ENCODE measurements at regions not wholly inside any gene's neighbourhood (a gene's known extent, or its start where the extent isn't known, plus 50 kb on each side); places are given as distances from the start of the nearest gene placed in this dataset.

GRCh38 chr10:76657337-76658012, 980.1 kb downstream of the KCNMA1 start:
- H3K27me3 ChIP-seq (ENCODE audit: control insufficient read depth in 2 of 2, insufficient read depth in 2 of 2, low read length in 2 of 2) = no peaks in the 10 kb centered on the region
- no peak overlapping the region for H3K27ac ChIP-seq (ENCODE audit: extremely low read depth, low read depth, low read length)
- no peak for TF ChIP-seq BHLHE40 (IDR thresholded peaks at IDR 0.05; ENCODE audit: low read length)
- TF ChIP-seq CBFA2T2 (conservative IDR thresholded peaks at IDR 0.05) = no peak
- TF ChIP-seq XRCC4 (IDR thresholded peaks at IDR 0.05; ENCODE audit: extremely low read depth, insufficient read depth, insufficient read length) = no peak
- no peak for TF ChIP-seq MCM2 (IDR thresholded peaks at IDR 0.05; ENCODE audit: low read depth)
- no peak for TF ChIP-seq PCBP2 (IDR thresholded peaks at IDR 0.05; ENCODE audit: low read depth, low read length, poor library complexity, severe bottlenecking)
- no peak for TF ChIP-seq RBM34 (IDR thresholded peaks at IDR 0.05; ENCODE audit: borderline replicate concordance, insufficient read depth, low read length)
- TF ChIP-seq DMBX1 (CRISPR knock-in tag; IDR thresholded peaks at IDR 0.05; ENCODE audit: borderline replicate concordance) = no peak
- TF ChIP-seq ZNF77 (CRISPR knock-in tag; IDR thresholded peaks at IDR 0.05) = no peak
- TF ChIP-seq USF2 (CRISPR knock-in tag; IDR thresholded peaks at IDR 0.05) = no peak
- TF ChIP-seq HES1 (IDR thresholded peaks at IDR 0.05; ENCODE audit: low read depth) = no peak
- no peak for TF ChIP-seq PRMT5 (CRISPR knock-in tag; IDR thresholded peaks at IDR 0.05)
- TF ChIP-seq MCM7 (IDR thresholded peaks at IDR 0.05) = no peak
- no peak for TF ChIP-seq ZNF79 (CRISPR knock-in tag; IDR thresholded peaks at IDR 0.05; ENCODE audit: low read depth)
- TF ChIP-seq E4F1 (CRISPR knock-in tag; IDR thresholded peaks at IDR 0.05; ENCODE audit: borderline replicate concordance) = no peak
- TF ChIP-seq ZNF232 (CRISPR knock-in tag; IDR thresholded peaks at IDR 0.05) = no peak
- no peak for TF ChIP-seq ZFPM2 (CRISPR knock-in tag; IDR thresholded peaks at IDR 0.05)
- TF ChIP-seq CHD2 (IDR thresholded peaks at IDR 0.05; ENCODE audit: low read depth, low read length) = no peak
- no peak for TF ChIP-seq ZFP30 (CRISPR knock-in tag; IDR thresholded peaks at IDR 0.05; ENCODE audit: borderline replicate concordance)
- H3K4me3 ChIP-seq = no peak overlapping the region
- no peak overlapping the region for H3K9ac ChIP-seq (ENCODE audit: insufficient read depth in 1 of 2, low read depth in 2 of 2, low read length in 2 of 2)
- ATAC-seq = no peak
- ChIA-PET POLR2A (no interaction called here), CTCF (ENCODE audit: low intra/inter-chr PET ratio) (no interaction called here)
- H3K79me2 ChIP-seq (ENCODE audit: control insufficient read depth, insufficient read depth, low read length) = no peaks in the 10 kb centered on the region
- no peaks in the 10 kb centered on the region for H3K4me1 ChIP-seq (replicated peaks in 1 of 2; ENCODE audit: control insufficient read depth in 2 of 2, insufficient read depth in 2 of 2, low read length in 2 of 2)
- no TSS peak for BruUV-seq (replicated peaks)
- FAIRE-seq = no peak
- H2AFZ ChIP-seq (ENCODE audit: low read depth, low read length) = no peak overlapping the region
- intact Hi-C loops (cut with micrococcal nuclease) (no loop called here), in situ Hi-C loops (cut with MboI) (no loop called here)
- no peak for DNase-seq (ENCODE audit: extremely low read depth in 1 of 4, low spot score in 3 of 4)
- H3K36me3 ChIP-seq (ENCODE audit: control insufficient read depth, insufficient read depth, low read length) = no peaks in the 10 kb centered on the region
- H4K20me1 ChIP-seq (replicated peaks; ENCODE audit: control insufficient read depth, insufficient read depth, low read length) = no peaks in the 10 kb centered on the region
- no peaks in the 10 kb centered on the region for H3K9me1 ChIP-seq (ENCODE audit: control insufficient read depth, insufficient read depth, low read length)
- H3K9me3 ChIP-seq (replicated peaks; ENCODE audit: control insufficient read depth, insufficient read depth, low read depth, low read length) = no peaks in the 10 kb centered on the region
- H3K4me2 ChIP-seq (ENCODE audit: insufficient read depth, low read length) = no peak overlapping the region

All from K562 (cell line).